Stimulated activated CD4-positive, alpha-beta T cell treated with anti-CD3 and anti-CD28 coated beads, TNF-alpha, amount 100 ng/mL, for 1 hour (primary cell): ENCODE measurements at regions not wholly inside any gene's neighbourhood (a gene's known extent, or its start where the extent isn't known, plus 50 kb on each side); places are given as distances from the start of the nearest gene placed in this dataset.
"Not testable (repeated sequence)": the region's sequence is repeated elsewhere in the genome, so short reads cannot be mapped to it uniquely, and the experiment has no call there.

Experiments used
- DNase-seq, 3 donors: peaks; one replicate each; pipeline ENCODE4 v3.0.0-alpha.2; 2020; ENCODE audit warnings: low read depth in 3 of 3, low spot score in 1 of 3

DNA sequence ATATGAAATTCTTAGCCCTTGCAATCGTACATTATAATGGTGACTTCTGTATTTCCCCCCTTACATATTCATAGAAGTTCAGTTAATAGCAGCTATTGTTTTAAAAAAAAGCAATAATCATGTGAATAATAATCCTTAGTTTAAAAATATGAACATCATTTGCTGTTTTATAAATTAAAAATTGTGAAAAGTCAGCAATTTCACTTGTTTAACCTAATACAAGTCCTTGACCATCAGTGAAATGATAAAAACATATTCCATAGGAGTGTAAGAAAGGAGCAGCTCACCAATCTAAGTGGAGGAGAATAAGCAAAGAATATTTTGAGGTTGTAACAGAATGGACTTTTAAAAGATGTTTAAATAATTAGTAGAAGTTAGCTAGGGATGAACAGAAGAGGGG is 650.2 kb downstream of the SUCLG1 start:
- no peak for DNase-seq

- DNase-seq = no peak
These were observed 656.5 kb downstream of the SUCLG1 start for GRCh38 chr2:83802604-83803003.

DNA sequence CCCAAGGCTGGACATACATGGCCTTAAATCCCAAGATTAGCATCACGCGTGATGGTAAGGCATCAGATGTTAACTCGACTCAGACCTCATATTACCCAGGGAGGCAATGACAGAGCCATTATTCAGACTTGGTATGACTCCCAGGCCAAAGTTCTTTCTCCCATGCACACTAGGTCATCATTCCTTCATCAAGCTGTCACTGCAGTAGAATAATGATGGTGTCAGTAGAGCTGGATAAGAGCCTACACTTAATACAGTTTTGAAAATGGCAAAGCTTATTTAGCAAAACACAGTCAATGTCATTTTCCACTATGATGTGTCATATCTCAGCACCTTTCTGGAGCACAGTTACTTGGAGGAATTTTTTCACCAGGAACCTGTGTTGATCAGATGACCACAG is 663.3 kb downstream of the SUCLG1 start:
- no peak for DNase-seq

DNA sequence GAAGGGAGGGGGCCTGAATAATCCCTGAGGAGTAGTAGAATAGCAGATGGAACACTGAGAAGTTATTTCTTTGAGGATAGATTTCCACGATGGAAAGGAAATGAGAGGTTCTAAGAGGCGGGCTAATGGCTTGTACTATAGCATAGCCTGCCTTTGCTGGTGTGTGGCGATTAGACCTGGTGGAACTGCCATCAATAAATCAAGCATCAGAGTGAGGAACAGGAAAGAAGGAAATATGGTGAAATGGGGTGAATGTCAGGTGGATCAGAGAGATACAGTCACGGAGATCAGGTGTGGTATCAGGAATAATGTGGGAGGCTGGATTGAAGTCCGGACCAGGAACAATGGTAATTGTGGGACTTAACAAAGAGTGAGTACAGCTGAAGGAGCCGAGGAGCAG is 668.6 kb downstream of the SUCLG1 start:
- DNase-seq = not testable (repeated sequence)

DNA sequence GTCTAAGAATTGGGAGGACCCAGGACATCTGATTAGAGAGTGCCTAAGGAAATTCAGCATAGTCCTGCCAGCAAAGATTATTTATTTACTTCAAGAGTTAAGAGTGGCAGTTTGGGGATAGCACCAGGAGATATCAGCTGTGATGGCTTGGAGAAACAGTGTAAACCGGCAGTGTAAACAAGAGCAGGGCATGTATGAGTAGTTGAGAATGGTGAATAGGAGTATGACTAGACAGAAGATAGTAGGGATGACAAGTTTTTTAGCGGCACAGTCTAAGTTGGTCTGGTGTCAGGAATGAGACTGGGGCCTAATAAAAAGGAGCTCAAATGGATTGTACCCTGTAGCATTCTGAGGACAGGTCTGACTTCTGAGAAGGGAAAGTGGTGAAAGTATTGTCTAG is 669.4 kb downstream of the SUCLG1 start:
- not testable (repeated sequence) for DNase-seq

DNA sequence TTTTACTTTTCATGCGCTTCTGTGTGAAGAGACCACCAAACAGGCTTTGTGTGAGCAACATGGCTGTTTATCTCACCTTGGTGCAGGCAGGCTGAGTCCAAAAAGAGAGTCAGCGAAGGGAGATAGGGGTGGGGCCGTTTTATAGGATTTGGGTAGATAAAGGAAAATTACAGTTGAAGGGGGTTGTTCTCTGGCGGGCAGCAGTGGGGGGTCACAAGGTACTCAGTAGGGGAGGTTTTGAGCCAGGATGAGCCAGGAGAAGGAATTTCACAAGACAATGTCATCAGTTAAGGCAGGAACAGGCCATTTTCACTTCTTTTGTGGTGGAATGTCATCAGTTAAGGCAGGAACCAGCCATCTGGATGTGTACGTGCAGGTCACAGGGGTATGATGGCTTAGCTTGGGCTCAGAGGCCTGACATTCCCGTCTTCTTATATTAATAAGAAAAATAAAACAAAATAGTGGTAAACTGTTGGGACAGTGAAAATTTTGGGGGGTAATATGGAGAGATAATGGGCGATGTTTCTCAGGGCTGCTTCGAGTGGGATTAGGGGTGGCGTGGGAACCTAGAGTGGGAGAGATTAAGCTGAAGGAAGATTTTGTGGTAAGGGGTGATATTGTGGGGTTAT is 670.0 kb downstream of the SUCLG1 start:
- DNase-seq = not testable (repeated sequence)

- no peak for DNase-seq
These were observed 671.9 kb downstream of the SUCLG1 start for GRCh38 chr2:83787189-83787588.

DNA sequence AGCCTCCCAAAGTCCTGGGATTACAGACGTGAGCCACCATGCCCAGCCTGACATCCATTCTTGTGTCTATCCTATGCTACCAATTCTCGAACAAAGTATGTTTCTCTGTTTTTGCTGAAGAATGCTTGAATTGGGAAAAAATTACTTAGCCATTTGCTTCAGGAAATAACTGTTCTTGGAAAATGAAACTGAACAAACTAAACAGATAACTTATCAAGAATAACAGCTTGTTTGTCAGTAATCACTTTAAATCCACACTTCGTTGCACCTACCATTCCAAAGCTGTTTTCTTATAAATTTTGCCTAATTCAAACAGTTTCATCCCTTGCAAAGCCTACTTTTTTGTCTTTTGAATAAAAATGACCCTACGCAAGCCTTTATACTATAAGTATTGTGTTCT is 672.9 kb downstream of the SUCLG1 start:
- DNase-seq = no peak

DNA sequence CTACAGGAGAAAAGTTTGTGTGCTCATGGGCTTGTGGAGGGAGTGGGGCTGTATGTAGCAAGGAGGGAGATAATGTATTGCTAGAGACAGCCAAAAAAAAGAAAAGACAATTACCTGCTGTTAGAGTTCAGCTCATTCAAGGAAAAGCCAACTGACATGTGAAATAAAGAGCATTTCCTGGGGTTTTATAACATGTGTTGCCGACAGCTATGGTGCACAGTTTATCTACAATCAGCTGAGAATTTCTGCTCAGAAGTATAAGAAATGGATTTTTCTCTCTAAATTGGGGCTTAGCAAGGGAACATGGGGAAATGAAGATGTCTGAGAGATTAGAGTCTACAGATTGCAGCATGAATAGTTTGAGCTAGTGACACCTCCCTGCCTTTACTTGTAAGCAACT is 674.1 kb downstream of the SUCLG1 start:
- no peak for DNase-seq

DNA sequence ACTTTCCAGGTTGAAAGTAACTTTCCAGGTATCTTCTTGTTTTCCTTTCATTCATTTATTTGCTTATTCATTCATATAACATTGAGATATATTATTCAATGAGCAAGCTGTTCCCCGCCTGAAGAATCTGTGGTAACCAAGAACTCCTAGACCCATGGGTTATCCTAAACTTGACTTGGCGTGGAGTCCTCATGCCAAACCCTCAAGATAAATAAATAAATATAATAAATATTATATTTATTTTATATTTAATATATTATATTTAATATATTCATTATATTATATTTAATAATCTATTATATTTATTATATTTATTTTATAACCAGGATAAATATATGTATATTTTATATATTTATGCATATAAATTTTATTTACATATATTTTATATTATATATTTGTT is 674.8 kb downstream of the SUCLG1 start:
- DNase-seq = no peak

- no peak for DNase-seq
These were observed 677.0 kb downstream of the SUCLG1 start for GRCh38 chr2:83782122-83782521.

DNA sequence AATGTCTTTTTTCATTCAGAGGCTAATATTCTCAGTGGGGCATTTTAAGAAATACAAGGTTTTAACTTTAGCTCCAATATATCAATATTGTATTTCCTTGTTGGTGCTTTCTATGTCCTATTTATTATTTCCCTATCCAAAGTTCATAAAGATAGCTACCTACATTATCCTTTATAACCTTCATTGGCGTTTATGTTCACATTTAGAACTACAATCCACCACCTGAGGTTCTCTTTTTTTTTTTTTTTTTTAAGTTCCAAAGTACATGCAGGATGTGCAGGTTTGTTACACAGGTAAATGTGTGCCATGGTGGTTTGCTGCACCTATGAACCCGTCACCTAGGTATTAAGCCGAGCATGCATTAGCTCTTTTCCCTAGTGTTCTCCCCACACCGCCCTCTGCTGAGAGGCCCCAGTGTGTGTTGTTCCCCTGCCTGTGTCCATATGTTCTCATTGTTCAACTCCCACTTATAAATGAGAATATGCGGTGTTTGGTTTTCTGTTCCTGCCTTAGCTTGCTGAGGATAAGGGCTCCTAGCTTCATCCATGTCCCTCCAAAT is 694.6 kb downstream of the SUCLG1 start:
- DNase-seq = no peak

GRCh38 chr2:83757329-83757728 is 701.8 kb downstream of the SUCLG1 start:
- no peak for DNase-seq

- DNase-seq = no peak
These were observed 702.9 kb downstream of the SUCLG1 start for GRCh38 chr2:83756219-83756618.

- DNase-seq = no peak
These were observed 711.9 kb downstream of the SUCLG1 start for GRCh38 chr2:83747141-83747540.

DNA sequence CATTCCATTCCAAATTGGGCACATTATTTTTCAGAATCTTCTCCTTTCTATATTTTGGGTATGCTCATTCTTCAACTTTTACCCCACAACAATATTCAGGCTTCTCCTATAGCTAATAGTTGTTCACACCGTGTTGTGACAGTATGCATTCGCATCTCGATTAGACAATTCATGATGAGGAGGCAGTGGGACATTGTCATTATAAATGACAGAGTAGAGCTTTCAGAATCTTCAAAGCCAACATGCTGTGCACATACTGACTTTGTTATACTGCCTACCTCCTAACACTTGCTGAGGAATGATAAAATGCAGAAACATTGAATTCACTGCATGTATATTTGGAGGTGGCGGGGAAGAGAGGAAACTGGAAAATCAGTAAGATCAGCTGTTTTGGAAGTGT is 714.2 kb downstream of the SUCLG1 start:
- DNase-seq = no peak

- no peak for DNase-seq
These were observed 716.8 kb downstream of the SUCLG1 start for GRCh38 chr2:83742117-83742782.

DNA sequence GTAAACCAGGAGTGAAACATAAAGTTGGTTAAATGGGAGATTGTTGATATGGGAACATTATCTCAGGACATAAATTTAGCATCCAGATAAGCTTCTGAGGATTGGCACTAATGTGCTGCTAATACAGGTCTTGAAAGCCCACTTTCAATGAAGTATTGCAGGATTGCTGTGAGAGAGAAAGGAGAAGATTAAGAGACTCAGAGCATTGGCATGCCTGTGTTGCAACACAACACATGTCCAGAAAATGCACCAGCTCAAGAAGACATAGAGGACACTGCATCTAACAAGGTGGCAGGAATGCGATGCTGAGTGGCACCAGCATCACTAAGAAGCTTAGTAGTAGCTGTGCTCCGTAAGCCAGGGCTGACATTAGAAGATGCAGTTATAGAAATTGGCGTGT is 728.9 kb downstream of the SUCLG1 start:
- DNase-seq = no peak

DNA sequence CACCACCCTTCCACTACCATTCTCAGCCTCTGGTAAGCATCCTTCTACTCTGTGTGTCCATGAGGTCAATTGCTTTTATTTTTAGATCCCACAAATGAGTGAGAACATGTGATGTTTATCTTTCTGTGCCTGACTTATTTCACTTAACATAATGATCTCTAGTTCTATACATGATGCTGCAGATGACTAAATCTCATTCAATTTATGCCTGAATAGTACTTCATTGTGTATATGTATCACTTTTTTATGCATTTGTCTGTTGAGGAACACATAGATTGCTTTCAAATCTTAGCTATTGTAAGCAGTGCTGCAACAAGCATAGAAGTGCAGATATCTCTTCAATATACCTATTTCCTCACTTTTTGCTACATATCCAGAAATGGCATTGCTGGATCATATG is 733.3 kb downstream of the SUCLG1 start:
- DNase-seq = no peak

DNA sequence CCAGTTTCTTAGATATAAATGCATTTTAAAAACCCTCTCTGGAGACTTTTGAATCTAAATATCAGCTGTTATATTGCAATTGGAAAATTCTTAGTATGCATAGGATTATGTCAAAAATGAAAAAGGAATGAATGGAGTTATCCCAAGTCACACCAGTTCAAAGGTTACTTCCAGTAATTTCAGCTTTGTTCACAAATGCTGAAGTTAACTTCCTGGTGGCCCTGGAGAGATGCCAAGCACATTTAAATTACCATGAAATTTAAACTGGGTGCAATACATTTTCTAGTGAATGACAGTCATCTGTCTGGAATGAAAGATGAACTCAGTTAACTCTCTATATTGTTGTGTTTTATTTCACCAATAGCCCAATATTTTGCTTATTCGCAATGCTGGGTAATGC is 753.9 kb downstream of the SUCLG1 start:
- DNase-seq = no peak

DNA sequence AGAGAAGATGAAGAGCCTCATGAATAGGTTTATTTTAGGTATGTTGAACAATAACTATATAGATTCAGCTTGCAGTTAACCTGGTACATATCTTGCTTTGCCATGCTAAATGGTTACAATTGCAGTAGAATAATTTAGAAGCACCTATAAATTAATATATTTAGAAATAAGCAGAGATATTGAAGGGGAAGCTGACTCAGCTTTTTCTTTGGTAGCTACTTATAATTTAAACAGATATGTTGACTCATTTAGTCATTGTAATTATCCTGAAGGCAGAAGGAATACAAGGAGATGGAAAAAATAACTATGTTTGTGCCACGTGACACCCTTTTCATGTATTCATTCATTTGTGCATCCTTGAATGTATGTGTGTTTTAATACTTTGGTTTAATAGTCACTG is 755.5 kb downstream of the SUCLG1 start:
- DNase-seq = no peak

DNA sequence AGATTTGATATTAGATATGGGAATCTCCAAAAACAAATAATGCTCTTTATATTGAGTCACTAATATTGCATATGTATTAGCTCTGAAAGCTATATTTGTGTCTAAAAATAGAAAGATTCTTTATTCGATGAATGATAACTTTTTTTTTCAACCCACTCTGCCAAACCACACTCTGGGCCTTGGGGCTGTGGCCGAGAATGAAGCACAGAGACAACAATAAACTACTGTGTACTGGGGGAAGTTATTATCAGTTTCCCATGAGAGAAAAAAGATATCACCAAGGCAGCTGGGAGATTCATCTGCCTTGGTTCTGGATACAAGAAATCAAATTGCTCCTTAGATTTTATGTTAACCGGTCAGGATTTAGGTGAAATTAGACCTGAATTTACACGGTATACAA is 762.2 kb downstream of the SUCLG1 start:
- no peak for DNase-seq

DNA sequence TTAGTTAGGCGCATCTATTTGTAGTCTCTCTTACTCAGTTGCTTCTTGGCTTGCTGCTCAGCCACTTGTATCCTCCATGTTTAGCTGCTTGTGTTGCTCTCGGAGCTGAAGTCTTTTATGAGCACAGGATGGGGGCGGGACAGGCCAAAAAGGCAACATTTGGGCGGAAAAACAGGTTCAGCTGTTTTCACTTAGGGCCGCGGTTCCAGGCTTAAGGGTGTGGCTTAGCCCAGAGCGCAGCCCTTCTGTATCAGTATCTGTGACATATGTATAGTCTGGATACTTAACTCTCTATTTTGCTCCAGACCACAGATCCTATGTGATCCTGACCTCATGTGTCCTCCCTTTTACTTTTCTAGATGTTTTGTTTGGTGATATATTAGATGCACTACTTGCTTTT is 763.5 kb downstream of the SUCLG1 start:
- no peak for DNase-seq
